OCI-LY1 (cell line): ENCODE measurements at regions not wholly inside any gene's neighbourhood (a gene's known extent, or its start where the extent isn't known, plus 50 kb on each side); places are given as distances from the start of the nearest gene placed in this dataset.

Experiments used
- H2AFZ ChIP-seq: fragments of 200-600 bp; sonication (generic), shearing (Covaris generic); 2 replicates; pipeline ENCODE4 v1.6.0; 2014; ENCODE audit warnings: antibody characterized with exemption, mild to moderate bottlenecking, low read length
- H3F3A ChIP-seq: fragments of 200-600 bp; sonication (generic), shearing (Covaris generic); 2 replicates; pipeline ENCODE4 v1.6.0; 2014; ENCODE audit warnings: mild to moderate bottlenecking, antibody characterized with exemption, low read length, moderate library complexity; ENCODE audit not compliant: insufficient read depth
- H3K27ac ChIP-seq: fragments of 200-600 bp; sonication (generic); 2 replicates; pipeline ENCODE4 v1.5.1; 2014; ENCODE audit warnings: low read length, mixed run types, mild to moderate bottlenecking, low read depth; ENCODE audit not compliant: poor library complexity, severe bottlenecking
- H3K27me3 ChIP-seq: fragments of 200-600 bp; sonication (generic); 2 replicates; pipeline ENCODE4 v1.6.0; 2014; ENCODE audit warnings: antibody characterized with exemption, mild to moderate bottlenecking, low read length, moderate library complexity; ENCODE audit not compliant: insufficient read depth
- H3K36me3 ChIP-seq: fragments of 200-600 bp; sonication (generic); 2 replicates; pipeline ENCODE4 v1.6.1; 2014; ENCODE audit warnings: mild to moderate bottlenecking, antibody characterized with exemption, low read length, moderate library complexity, mixed read lengths; ENCODE audit not compliant: insufficient read depth
- H3K4me1 ChIP-seq: fragments of 200-600 bp; sonication (generic); 2 replicates; pipeline ENCODE4 v1.5.1; 2014; ENCODE audit warnings: mild to moderate bottlenecking, low read length, moderate library complexity; ENCODE audit not compliant: insufficient read depth, severe bottlenecking
- H3K4me2 ChIP-seq: fragments of 200-600 bp; sonication (generic), shearing (Covaris generic); 2 replicates; pipeline ENCODE4 v1.6.1; 2014; ENCODE audit warnings: low read length
- H3K4me3 ChIP-seq: fragments of 200-600 bp; sonication (generic); 2 replicates; pipeline ENCODE4 v1.5.1; 2014; ENCODE audit warnings: low read length, low read depth, mild to moderate bottlenecking, mixed read lengths; ENCODE audit not compliant: poor library complexity, severe bottlenecking
- H3K79me2 ChIP-seq: fragments of 200-600 bp; shearing (Covaris generic); 2 replicates; pipeline ENCODE4 v1.6.1; 2016; ENCODE audit warnings: mixed run types, low read length, mixed read lengths; ENCODE audit not compliant: insufficient read depth
- H3K9ac ChIP-seq: fragments of 200-600 bp; sonication (generic), shearing (Covaris generic); 2 replicates; pipeline ENCODE4 v1.6.1; 2014; ENCODE audit warnings: mild to moderate bottlenecking, low read length, mixed read lengths
- H3K9me2 ChIP-seq: fragments of 200-600 bp; sonication (generic), shearing (Covaris generic); 2 replicates; pipeline ENCODE4 v1.6.1; 2014; ENCODE audit warnings: low read depth, mild to moderate bottlenecking, low read length, mixed read lengths
- H3K9me3 ChIP-seq: fragments of 200-600 bp; shearing (Covaris generic); 2 replicates; pipeline ENCODE4 v1.6.1; 2014; ENCODE audit warnings: low read length, mixed read lengths
- H4K20me1 ChIP-seq: fragments of 200-600 bp; sonication (generic), shearing (Covaris generic); 2 replicates; pipeline ENCODE4 v1.6.0; 2016; ENCODE audit warnings: mild to moderate bottlenecking, low read length; ENCODE audit not compliant: insufficient read depth
- CTCF ChIP-seq: fragments of 200-600 bp; sonication (generic), shearing (Covaris generic); IDR thresholded peaks from 2 replicates; pipeline ENCODE4 v1.5.1; 2017; ENCODE audit warnings: mild to moderate bottlenecking, antibody characterized with exemption, low read length, moderate library complexity, mixed read lengths
- EZH2 ChIP-seq: fragments of 200-600 bp; sonication (generic), shearing (Covaris generic); IDR thresholded peaks from 2 replicates; pipeline ENCODE4 v1.8.0; 2017; ENCODE audit warnings: borderline replicate concordance, mixed run types, mild to moderate bottlenecking, antibody characterized with exemption, low read length, moderate library complexity, mixed read lengths

GRCh38 chr12:92601680-92602079, 101.1 kb upstream of the PLEKHG7 start:
- peaks cover 10% of the 10 kb centered on the region; the same call in 1 of the 2 replicates for H3K9me3 ChIP-seq
- H3K36me3 ChIP-seq: no peaks in the 10 kb centered on the region
- no peak overlapping the region for H2AFZ ChIP-seq
- H3K4me2 ChIP-seq: no peak overlapping the region
- H3K9me2 ChIP-seq: no peaks in the 10 kb centered on the region
- no peaks in the 10 kb centered on the region for H3K79me2 ChIP-seq
- no peaks in the 10 kb centered on the region for H3K27me3 ChIP-seq
- no peak for TF ChIP-seq EZH2
- TF ChIP-seq CTCF: no peak
- no peaks in the 10 kb centered on the region for H3F3A ChIP-seq
- no peaks in the 10 kb centered on the region for H3K4me1 ChIP-seq
- H3K9ac ChIP-seq: no peak overlapping the region
- H4K20me1 ChIP-seq: no peaks in the 10 kb centered on the region
- no peak overlapping the region for H3K4me3 ChIP-seq
- no peak overlapping the region for H3K27ac ChIP-seq

GRCh38 chr12:92601176-92601575, 101.6 kb upstream of the PLEKHG7 start:
- Histone ChIP-seq H4K20me1 (no peaks in the 10 kb centered on the region), H3K9ac (no peak overlapping the region), H3K4me2 (no peak overlapping the region), H2AFZ (no peak overlapping the region), H3K4me1 (no peaks in the 10 kb centered on the region), H3K9me3 (peaks cover 10% of the 10 kb centered on the region; the same call in 1 of the 2 replicates), H3K27ac (no peak overlapping the region), H3K36me3 (no peaks in the 10 kb centered on the region), H3K9me2 (no peaks in the 10 kb centered on the region), H3K27me3 (no peaks in the 10 kb centered on the region), H3K79me2 (no peaks in the 10 kb centered on the region), H3K4me3 (no peak overlapping the region), H3F3A (no peaks in the 10 kb centered on the region)
- TF ChIP-seq CTCF (no peak), EZH2 (no peak)

- no peaks in the 10 kb centered on the region for H3K79me2 ChIP-seq
- no peak overlapping the region for H3K4me3 ChIP-seq
- no peaks in the 10 kb centered on the region for H3K4me1 ChIP-seq
- no peaks in the 10 kb centered on the region for H4K20me1 ChIP-seq
- H3K36me3 ChIP-seq: no peaks in the 10 kb centered on the region
- H3K4me2 ChIP-seq: no peak overlapping the region
- no peak overlapping the region for H3K27ac ChIP-seq
- H3K9me3 ChIP-seq: peaks cover 10% of the 10 kb centered on the region; the same call in 1 of the 2 replicates
- no peaks in the 10 kb centered on the region for H3F3A ChIP-seq
- H2AFZ ChIP-seq: no peak overlapping the region
- no peak overlapping the region for H3K9ac ChIP-seq
- no peaks in the 10 kb centered on the region for H3K27me3 ChIP-seq
- TF ChIP-seq EZH2 (no peak), CTCF (no peak)
- H3K9me2 ChIP-seq: no peaks in the 10 kb centered on the region
Observed at GRCh38 chr12:92600052-92600451, 102.7 kb upstream of the PLEKHG7 start.
